H9 (cell line): ENCODE measurements at regions not wholly inside any gene's neighbourhood (a gene's known extent, or its start where the extent isn't known, plus 50 kb on each side); places are given as distances from the start of the nearest gene placed in this dataset.

Experiments used
- DNase-seq: peaks from one replicate; pipeline ENCODE4 v3.0.0-alpha.2; 2017
- H2AFZ ChIP-seq: one replicate; pipeline ENCODE4 v1.6.1; 2013; ENCODE audit warnings: mild to moderate bottlenecking, low read length, control low read depth, moderate library complexity
- H2AK5ac ChIP-seq: 2 replicates; pipeline ENCODE4 v1.6.1; 2013; ENCODE audit warnings: low read length, control low read depth, mixed read lengths; ENCODE audit not compliant: insufficient read length
- H2BK120ac ChIP-seq: one replicate; pipeline ENCODE4 v1.6.1; 2013; ENCODE audit warnings: low read depth, mild to moderate bottlenecking, low read length, control low read depth, inconsistent platforms; ENCODE audit not compliant: poor library complexity, severe bottlenecking
- H2BK12ac ChIP-seq: 2 replicates; pipeline ENCODE4 v1.6.1; 2013; ENCODE audit warnings: low read length, control low read depth, mixed read lengths, low read depth; ENCODE audit not compliant: insufficient read length
- H2BK15ac ChIP-seq: 2 replicates; pipeline ENCODE4 v1.6.1; 2013; ENCODE audit warnings: low read depth, low read length, control low read depth
- H2BK20ac ChIP-seq: one replicate; pipeline ENCODE4 v1.6.1; 2013; ENCODE audit warnings: low read depth, mild to moderate bottlenecking, low read length, control low read depth, inconsistent platforms; ENCODE audit not compliant: poor library complexity, severe bottlenecking
- H2BK5ac ChIP-seq: 2 replicates; pipeline ENCODE4 v1.6.1; 2013; ENCODE audit warnings: low read length, control low read depth, mixed read lengths; ENCODE audit not compliant: insufficient read length
- H3K14ac ChIP-seq: 2 replicates; pipeline ENCODE4 v1.6.1; 2013; ENCODE audit warnings: low read length, control low read depth; ENCODE audit not compliant: insufficient read depth
- H3K18ac ChIP-seq: 2 replicates; pipeline ENCODE4 v1.6.1; 2013; ENCODE audit warnings: low read depth, mild to moderate bottlenecking, mixed read lengths, low read length, control low read depth; ENCODE audit not compliant: insufficient read length
- H3K23ac ChIP-seq: 2 replicates; pipeline ENCODE4 v1.6.1; 2013; ENCODE audit warnings: low read length, control low read depth, mixed read lengths, low read depth; ENCODE audit not compliant: insufficient read length
- H3K23me2 ChIP-seq: 2 replicates; pipeline ENCODE4 v1.6.1; 2013; ENCODE audit warnings: low read depth, mild to moderate bottlenecking, mixed read lengths, low read length, control low read depth; ENCODE audit not compliant: insufficient read length, poor library complexity, severe bottlenecking
- H3K27ac ChIP-seq: 2 replicates; pipeline ENCODE4 v1.5.1; 2013; ENCODE audit warnings: low read length, control low read depth, mixed read lengths, low read depth; ENCODE audit not compliant: insufficient read length
- H3K27me3 ChIP-seq: 2 replicates; pipeline ENCODE4 v1.6.1; 2013; ENCODE audit warnings: low read length, control low read depth, inconsistent platforms; ENCODE audit not compliant: insufficient read depth
- H3K4ac ChIP-seq: 2 replicates; pipeline ENCODE4 v1.6.1; 2013; ENCODE audit warnings: low read depth, mild to moderate bottlenecking, control low read depth, inconsistent platforms, low read length, moderate library complexity
- H3K4me1 ChIP-seq: 2 replicates; pipeline ENCODE4 v1.6.1; 2013; ENCODE audit warnings: low read length, control low read depth, inconsistent platforms; ENCODE audit not compliant: insufficient read depth
- H3K4me2 ChIP-seq: 2 replicates; pipeline ENCODE4 v1.6.1; 2013; ENCODE audit warnings: low read length, control low read depth, mixed read lengths; ENCODE audit not compliant: insufficient read length, insufficient read depth
- H3K56ac ChIP-seq: 2 replicates; pipeline ENCODE4 v1.6.1; 2013; ENCODE audit warnings: low read depth, mild to moderate bottlenecking, mixed read lengths, low read length, control low read depth; ENCODE audit not compliant: insufficient read length
- H3K79me1 ChIP-seq: 2 replicates; pipeline ENCODE4 v1.6.1; 2013; ENCODE audit warnings: low read depth, mild to moderate bottlenecking, moderate library complexity, low read length, control low read depth, inconsistent platforms; ENCODE audit not compliant: insufficient read depth, poor library complexity, severe bottlenecking
- H3K79me2 ChIP-seq: 2 replicates; pipeline ENCODE4 v1.6.1; 2013; ENCODE audit warnings: low read length, control low read depth, inconsistent platforms; ENCODE audit not compliant: insufficient read depth
- H3K9ac ChIP-seq: 2 replicates; pipeline ENCODE4 v1.6.1; 2013; ENCODE audit warnings: low read length, control low read depth, mixed read lengths; ENCODE audit not compliant: insufficient read length; ENCODE audit errors: extremely low read depth
- H3K9me3 ChIP-seq: one replicate; pipeline ENCODE4 v1.6.1; 2013; ENCODE audit warnings: low read depth, low read length, inconsistent platforms; ENCODE audit not compliant: control insufficient read depth
- H3T11ph ChIP-seq: one replicate; pipeline ENCODE4 v1.6.1; 2013; ENCODE audit warnings: mild to moderate bottlenecking, low read length, control low read depth, inconsistent platforms
- H4K20me1 ChIP-seq: one replicate; pipeline ENCODE4 v1.6.1; 2013; ENCODE audit not compliant: control insufficient read depth, insufficient read length, insufficient read depth
- H4K5ac ChIP-seq: 2 replicates; pipeline ENCODE4 v1.6.1; 2013; ENCODE audit warnings: low read depth, mild to moderate bottlenecking, mixed read lengths, low read length, control low read depth; ENCODE audit not compliant: insufficient read length
- H4K8ac ChIP-seq: replicated peaks from 2 replicates; pipeline ENCODE4 v1.6.1; 2013; ENCODE audit warnings: low read length, control low read depth, mixed read lengths, low read depth; ENCODE audit not compliant: insufficient read length
- H4K91ac ChIP-seq: 2 replicates; pipeline ENCODE4 v1.6.1; 2013; ENCODE audit warnings: low read depth, mild to moderate bottlenecking, moderate library complexity, mixed read lengths, low read length, control low read depth; ENCODE audit not compliant: insufficient read length
- H3K27ac Mint-ChIP-seq, 3 experiments: 2 replicates in 2 of 3; 3 replicates in 1 of 3; pipeline ENCODE4 v1.8.0; 2020 to 2021; ENCODE audit warnings: mixed read lengths in 3 of 3, mild to moderate bottlenecking in 1 of 3, moderate library complexity in 1 of 3
- H3K27me3 Mint-ChIP-seq: 2 replicates; pipeline ENCODE4 v1.8.0; 2021; ENCODE audit warnings: low read depth, mild to moderate bottlenecking, moderate library complexity, mixed read lengths
- H3K36me3 Mint-ChIP-seq, 3 experiments: 2 replicates in 2 of 3; 3 replicates in 1 of 3; pipeline ENCODE4 v1.8.0; 2020 to 2021; ENCODE audit warnings: low read depth in 3 of 3, mixed read lengths in 3 of 3; ENCODE audit not compliant: insufficient read depth in 1 of 3
- H3K4me1 Mint-ChIP-seq, 2 experiments: 2 replicates each; pipeline ENCODE4 v1.8.0; 2020; ENCODE audit warnings: mixed read lengths in 2 of 2
- H3K4me3 Mint-ChIP-seq, 2 experiments: 2 replicates in 1 of 2; 3 replicates in 1 of 2; pipeline ENCODE4 v1.8.0; 2020 to 2021; ENCODE audit warnings: mild to moderate bottlenecking in 2 of 2, mixed read lengths in 2 of 2, moderate library complexity in 1 of 2
- H3K9me3 Mint-ChIP-seq, 2 experiments: 2 replicates in 1 of 2; 3 replicates in 1 of 2; pipeline ENCODE4 v1.8.0; 2020; ENCODE audit warnings: mild to moderate bottlenecking in 2 of 2, mixed read lengths in 2 of 2, moderate library complexity in 1 of 2
- CTCF ChIP-seq: fragments of 200-600 bp; sonication (generic); conservative IDR thresholded peaks from 3 replicates; pipeline ENCODE4 v1.8.0; 2021; ENCODE audit warnings: antibody characterized with exemption, mild to moderate bottlenecking
- WGBS: extraction: QIAGEN DNeasy Blood & Tissue Kit; methylation state at CpG from one replicate; pipeline ENCODE4 v1.1.7; 2013; ENCODE audit warnings: missing lambda C conversion rate, low lambda C conversion rate, mixed read lengths; ENCODE audit not compliant: insufficient read length; ENCODE audit errors: extremely low coverage; 5-methylcytosine and 5-hydroxymethylcytosine counted together

- H3K56ac ChIP-seq: no peak overlapping the region
- Mint-ChIP-seq H3K9me3 (no peaks in the 10 kb centered on the region), H3K4me1 (no peaks in the 10 kb centered on the region), H3K27ac (no peak overlapping the region; a peak in 1 of 7 replicates), H3K36me3 (no peaks in the 10 kb centered on the region), H3K27me3 (no peaks in the 10 kb centered on the region; the same call in 1 of the 2 replicates), H3K4me3 (no peak overlapping the region)
- no peak overlapping the region for H2AK5ac ChIP-seq
- H4K20me1 ChIP-seq: no peaks in the 10 kb centered on the region
- no peak overlapping the region for H3K27ac ChIP-seq
- no peak overlapping the region for H3K4ac ChIP-seq
- no peak overlapping the region for H4K8ac ChIP-seq
- H4K91ac ChIP-seq: no peak overlapping the region
- H3K79me1 ChIP-seq: no peaks in the 10 kb centered on the region
- no peak for TF ChIP-seq CTCF
- H3K9me3 ChIP-seq: no peaks in the 10 kb centered on the region
- no peak overlapping the region for H3K4me2 ChIP-seq
- no peaks in the 10 kb centered on the region for H3K23me2 ChIP-seq
- no peaks in the 10 kb centered on the region for H3K27me3 ChIP-seq
- H2BK12ac ChIP-seq: no peak overlapping the region
- no peak overlapping the region for H2BK20ac ChIP-seq
- H2BK120ac ChIP-seq: no peak overlapping the region
- no peak overlapping the region for H4K5ac ChIP-seq
- WGBS: no CpG with 5 or more reads among the region's 2 CpGs
- H3K23ac ChIP-seq: no peak overlapping the region
- H2BK5ac ChIP-seq: no peak overlapping the region
- H3K4me1 ChIP-seq: no peaks in the 10 kb centered on the region
- no peak overlapping the region for H3K9ac ChIP-seq
- no peak for DNase-seq
- no peak overlapping the region for H3K18ac ChIP-seq
- H3K14ac ChIP-seq: no peak overlapping the region
- no peaks in the 10 kb centered on the region for H3K79me2 ChIP-seq
- no peak overlapping the region for H2AFZ ChIP-seq
- no peak overlapping the region for H3T11ph ChIP-seq
- H2BK15ac ChIP-seq: no peak overlapping the region
Measured at GRCh38 chr3:5796541-5796940, 609.0 kb downstream of the EDEM1 start.
